H1 (cell line): ENCODE measurements at regions not wholly inside any gene's neighbourhood (a gene's known extent, or its start where the extent isn't known, plus 50 kb on each side); places are given as distances from the start of the nearest gene placed in this dataset.

Experiments used
- CTCF ChIA-PET: fragments of 300-600 bp; sonication (Branson Sonifier 250); formaldehyde crosslinking; loops from one replicate; lab custom pipeline; 2021; ENCODE audit not compliant: partially characterized antibody; lab: Charles Lee
- POLR2A ChIA-PET: fragments of 300-600 bp; sonication (Branson Sonifier 250); formaldehyde crosslinking; loops from one replicate; lab custom pipeline; 2021; ENCODE audit warnings: inconsistent platforms; ENCODE audit not compliant: partially characterized antibody; lab: Charles Lee
- DNase-seq, 2 experiments: peaks; one replicate each; pipeline versions ENCODE4 v3.0.0 to v3.0.0-alpha.2; 2010 to 2022; ENCODE audit warnings: low spot score in 2 of 2, low read depth in 1 of 2, mixed read lengths in 1 of 2
- FAIRE-seq: peaks from 2 replicates; lab custom pipeline; 2011; peaks lifted over from hg19 to GRCh38; lab: Jason Lieb, UNC
- H2AFZ ChIP-seq: 2 replicates; pipeline ENCODE4 v1.8.1; 2012; ENCODE audit warnings: low read length, inconsistent platforms
- H2AK5ac ChIP-seq: 2 replicates; pipeline ENCODE4 v1.6.1; 2013; ENCODE audit warnings: low read depth, low read length
- H2BK120ac ChIP-seq: replicated peaks from 2 replicates; pipeline ENCODE3; 2013; ENCODE audit warnings: low read depth, low read length, inconsistent platforms
- H2BK12ac ChIP-seq: 2 replicates; pipeline ENCODE4 v1.6.1; 2013; ENCODE audit warnings: low read depth, low read length
- H2BK15ac ChIP-seq: 2 replicates; pipeline ENCODE4 v1.6.1; 2013; ENCODE audit warnings: low read length
- H2BK20ac ChIP-seq: 2 replicates; pipeline ENCODE4 v1.6.1; 2013; ENCODE audit warnings: low read length
- H2BK5ac ChIP-seq: 2 replicates; pipeline ENCODE4 v1.6.1; 2013; ENCODE audit warnings: low read depth, low read length
- H3K14ac ChIP-seq: 2 replicates; pipeline ENCODE4 v1.6.1; 2013; ENCODE audit warnings: inconsistent platforms; ENCODE audit not compliant: insufficient read length
- H3K18ac ChIP-seq: 2 replicates; pipeline ENCODE4 v1.6.1; 2013; ENCODE audit warnings: low read length; ENCODE audit errors: extremely low read depth
- H3K23ac ChIP-seq: 2 replicates; pipeline ENCODE4 v1.6.1; 2013; ENCODE audit warnings: inconsistent platforms; ENCODE audit not compliant: insufficient read length
- H3K23me2 ChIP-seq: 2 replicates; pipeline ENCODE4 v1.6.1; 2013; ENCODE audit warnings: low read depth, low read length
- H3K27ac ChIP-seq: 2 replicates; pipeline ENCODE4 v1.6.1; 2011; ENCODE audit warnings: low read depth, low read length, inconsistent platforms
- H3K27me3 ChIP-seq, 4 experiments: replicated peaks in 1 of 4; 1 replicate in 1 of 4; 2 replicates in 3 of 4; pipeline versions ENCODE4 v1.6.1 to v1.8.1; 2011 to 2013; ENCODE audit warnings: low read length in 3 of 4, mild to moderate bottlenecking in 3 of 4, inconsistent platforms in 2 of 4, mixed read lengths in 2 of 4, moderate library complexity in 1 of 4; ENCODE audit not compliant: control insufficient read depth in 3 of 4, insufficient read depth in 3 of 4; ENCODE audit errors: extremely low read depth in 1 of 4
- H3K36me3 ChIP-seq, 4 experiments: 2 replicates each; pipeline versions ENCODE4 v1.6.1 to v1.8.1; 2011 to 2013; ENCODE audit warnings: mild to moderate bottlenecking in 4 of 4, low read length in 3 of 4, moderate library complexity in 2 of 4, control low read depth in 1 of 4, inconsistent platforms in 1 of 4; ENCODE audit not compliant: insufficient read depth in 4 of 4, control insufficient read depth in 2 of 4
- H3K4ac ChIP-seq: replicated peaks from 2 replicates; pipeline ENCODE3; 2013; ENCODE audit warnings: low read length, low read depth, mixed read lengths, inconsistent platforms; ENCODE audit not compliant: insufficient read length
- H3K4me1 ChIP-seq, 4 experiments: replicated peaks in 1 of 4; 1 replicate in 1 of 4; 2 replicates in 3 of 4; pipeline versions ENCODE4 v1.6.1 to v1.8.1; 2011 to 2013; ENCODE audit warnings: low read length in 3 of 4, inconsistent platforms in 2 of 4, mixed read lengths in 1 of 4; ENCODE audit not compliant: insufficient read depth in 4 of 4, control insufficient read depth in 3 of 4
- H3K4me2 ChIP-seq, 2 experiments: 2 replicates each; pipeline versions ENCODE4 v1.6.1 to v1.8.1; 2011 to 2013; ENCODE audit warnings: low read depth in 2 of 2, low read length in 2 of 2, control low read depth in 1 of 2, inconsistent platforms in 1 of 2, mild to moderate bottlenecking in 1 of 2; ENCODE audit not compliant: insufficient read depth in 1 of 2
- H3K4me3 ChIP-seq, 4 experiments: fragments of 200-600, 300-600 bp in 1 of 4; sonication (generic), shearing (Covaris generic), sonication (Bioruptor Twin) in 1 of 4; 2 replicates each; pipeline versions ENCODE4 v1.5.1 to v1.8.1; 2011 to 2016; ENCODE audit warnings: low read length in 4 of 4, low read depth in 3 of 4, control low read depth in 2 of 4, inconsistent platforms in 2 of 4, mild to moderate bottlenecking in 2 of 4, mixed read lengths in 1 of 4, moderate library complexity in 1 of 4; ENCODE audit not compliant: insufficient read depth in 2 of 4; ENCODE audit errors: extremely low read depth in 1 of 4
- H3K56ac ChIP-seq: replicated peaks from 2 replicates; pipeline ENCODE3; 2013; ENCODE audit warnings: low read depth, mild to moderate bottlenecking, mixed read lengths, low read length, inconsistent platforms; ENCODE audit not compliant: insufficient read length
- H3K79me1 ChIP-seq: 2 replicates; pipeline ENCODE4 v1.6.1; 2013; ENCODE audit warnings: low read depth, low read length, control low read depth
- H3K79me2 ChIP-seq, 2 experiments: 2 replicates each; pipeline versions ENCODE4 v1.6.1 to v1.8.1; 2012 to 2013; ENCODE audit warnings: low read length in 2 of 2, mild to moderate bottlenecking in 2 of 2, inconsistent platforms in 1 of 2; ENCODE audit not compliant: insufficient read depth in 2 of 2, control insufficient read depth in 1 of 2
- H3K9ac ChIP-seq, 4 experiments: replicated peaks in 1 of 4; 1 replicate in 1 of 4; 2 replicates in 3 of 4; pipeline versions ENCODE4 v1.6.1 to v1.8.1; 2011 to 2013; ENCODE audit warnings: low read depth in 3 of 4, low read length in 3 of 4, control low read depth in 2 of 4, mild to moderate bottlenecking in 2 of 4, moderate library complexity in 2 of 4, inconsistent platforms in 1 of 4; ENCODE audit errors: extremely low read depth in 1 of 4
- H3K9me3 ChIP-seq, 2 experiments: 2 replicates each; pipeline versions ENCODE4 v1.6.1 to v1.8.1; 2012 to 2013; ENCODE audit warnings: mild to moderate bottlenecking in 2 of 2, moderate library complexity in 2 of 2, control low read depth in 1 of 2, inconsistent platforms in 1 of 2, low read depth in 1 of 2, low read length in 1 of 2, mixed read lengths in 1 of 2; ENCODE audit not compliant: insufficient read depth in 2 of 2
- H4K20me1 ChIP-seq, 2 experiments: replicated peaks in 1 of 2; 2 replicates each; pipeline versions ENCODE3 to v1.8.1; 2011 to 2013; ENCODE audit warnings: inconsistent platforms in 2 of 2, low read length in 2 of 2, mild to moderate bottlenecking in 1 of 2; ENCODE audit not compliant: insufficient read depth in 2 of 2, control insufficient read depth in 1 of 2
- H4K5ac ChIP-seq: 2 replicates; pipeline ENCODE4 v1.6.1; 2013; ENCODE audit warnings: low read length, low read depth, mixed read lengths, inconsistent platforms; ENCODE audit not compliant: insufficient read length
- H4K8ac ChIP-seq: 2 replicates; pipeline ENCODE4 v1.8.0; 2013; ENCODE audit warnings: mild to moderate bottlenecking, moderate library complexity, low read length, inconsistent platforms; ENCODE audit not compliant: insufficient read depth; ENCODE audit errors: extremely low read depth
- H4K91ac ChIP-seq: replicated peaks from 2 replicates; pipeline ENCODE3; 2013; ENCODE audit warnings: low read length, mixed read lengths, inconsistent platforms; ENCODE audit not compliant: insufficient read length
- BACH1 ChIP-seq: IDR thresholded peaks from 2 replicates; pipeline ENCODE4 v1.6.1; 2012; ENCODE audit warnings: low read length, improper control_type of control experiment
- BCL11A ChIP-seq, 2 experiments: IDR thresholded peaks; one replicate each; pipeline ENCODE4 v1.6.1; 2011; ENCODE audit warnings: low read depth in 2 of 2, low read length in 2 of 2, mild to moderate bottlenecking in 2 of 2
- BRCA1 ChIP-seq: IDR thresholded peaks from 2 replicates; pipeline ENCODE4 v1.6.1; 2012; ENCODE audit warnings: low read depth, low read length, improper control_type of control experiment
- CHD2 ChIP-seq: IDR thresholded peaks from 2 replicates; pipeline ENCODE4 v1.6.1; 2012; ENCODE audit warnings: low read length, improper control_type of control experiment
- EGR1 ChIP-seq: IDR thresholded peaks from 2 replicates; pipeline ENCODE4 v1.6.1; 2011; ENCODE audit warnings: low read depth, low read length, borderline replicate concordance
- EP300 ChIP-seq, 2 experiments: IDR thresholded peaks; 1 replicate in 1 of 2; 2 replicates in 1 of 2; pipeline ENCODE4 v1.6.1; 2011 to 2012; ENCODE audit warnings: low read depth in 2 of 2, low read length in 2 of 2, mild to moderate bottlenecking in 2 of 2, borderline replicate concordance in 1 of 2, inconsistent platforms in 1 of 2, moderate library complexity in 1 of 2
- EZH2 ChIP-seq: fragments of 200-600 bp; sonication (generic); IDR thresholded peaks from 2 replicates; pipeline ENCODE4 v1.7.1; 2012; ENCODE audit warnings: low read depth, mild to moderate bottlenecking, moderate library complexity, low read length, inconsistent platforms; ENCODE audit not compliant: severe bottlenecking
- GTF2F1 ChIP-seq: IDR thresholded peaks from 2 replicates; pipeline ENCODE4 v1.6.1; 2012; ENCODE audit warnings: low read depth, low read length, improper control_type of control experiment, borderline replicate concordance
- KDM4A ChIP-seq: IDR thresholded peaks from one replicate; pipeline ENCODE4 v1.7.1; 2012; ENCODE audit warnings: low read depth, mild to moderate bottlenecking, moderate library complexity, low read length, inconsistent platforms; ENCODE audit not compliant: severe bottlenecking
- KDM5A ChIP-seq: fragments of 200-600 bp; IDR thresholded peaks from 2 replicates; pipeline ENCODE4 v1.7.1; 2012; ENCODE audit warnings: mild to moderate bottlenecking, low read length, inconsistent platforms, mixed read lengths
- MAFK ChIP-seq: IDR thresholded peaks from 2 replicates; pipeline ENCODE4 v1.6.1; 2012; ENCODE audit warnings: low read depth, mild to moderate bottlenecking, improper control_type of control experiment, low read length
- RXRA ChIP-seq: IDR thresholded peaks from 2 replicates; pipeline ENCODE4 v1.6.1; 2011; ENCODE audit warnings: low read depth, mild to moderate bottlenecking, low read length, moderate library complexity; ENCODE audit not compliant: insufficient read depth
- SIX5 ChIP-seq: IDR thresholded peaks from 2 replicates; pipeline ENCODE4 v1.6.1; 2011; ENCODE audit warnings: mild to moderate bottlenecking, low read depth, low read length
- SP2 ChIP-seq: IDR thresholded peaks from 2 replicates; pipeline ENCODE4 v1.6.1; 2012; ENCODE audit warnings: mild to moderate bottlenecking, low read length, inconsistent platforms
- TAF7 ChIP-seq: optimal IDR thresholded peaks from 2 replicates; pipeline ENCODE3; 2011; ENCODE audit warnings: low read depth, mild to moderate bottlenecking, inconsistent platforms, low read length, moderate library complexity, borderline replicate concordance
- WGBS, 2 experiments: shearing (Covaris generic) in 1 of 2; methylation state at CpG; one replicate each; pipeline versions ENCODE4 v1.1.6 to v1.1.7; 2013 to 2015; ENCODE audit warnings: low lambda C conversion rate in 2 of 2, mixed read lengths in 2 of 2, inconsistent platforms in 1 of 2, low coverage in 1 of 2, missing lambda C conversion rate in 1 of 2; ENCODE audit not compliant: insufficient replicate concordance in 2 of 2, insufficient coverage in 1 of 2, insufficient read length in 1 of 2; ENCODE audit errors: extremely low coverage in 1 of 2, missing lambda C conversion rate in 1 of 2; 5-methylcytosine and 5-hydroxymethylcytosine counted together

- H3K56ac ChIP-seq: no peak overlapping the region
- no peaks in the 10 kb centered on the region for H3K79me2 ChIP-seq
- no peak overlapping the region for H3K18ac ChIP-seq
- H2BK5ac ChIP-seq: no peak overlapping the region
- no peak overlapping the region for H4K91ac ChIP-seq
- H2BK12ac ChIP-seq: no peak overlapping the region
- no peak overlapping the region for H2AK5ac ChIP-seq
- H2AFZ ChIP-seq: no peak overlapping the region
- H3K36me3 ChIP-seq: no peaks in the 10 kb centered on the region
- FAIRE-seq (no peak), DNase-seq (no peak)
- H3K14ac ChIP-seq: no peak overlapping the region
- H4K20me1 ChIP-seq: peaks cover 0 to 2% of the 10 kb centered on the region in 2 experiments
- H2BK20ac ChIP-seq: no peak overlapping the region
- ChIA-PET CTCF (interaction anchor here (0.8 to 1.4 kb wide), 2 partner anchors 10 to 203 kb away, joined by 3 to 4 read pairs; no protein-coding TSS in a partner anchor), POLR2A (no interaction called here)
- H3K4me2 ChIP-seq: no peak overlapping the region
- H3K4me1 ChIP-seq: peaks cover 0 to 5% (median 1%) of the 10 kb centered on the region in 4 experiments; a peak in 2 of 7 replicates
- H2BK120ac ChIP-seq: no peak overlapping the region
- no peak overlapping the region for H2BK15ac ChIP-seq
- H3K27ac ChIP-seq: no peak overlapping the region
- 87% methylated on average over 9 of the region's 9 CpGs; no CpG with 5 or more reads in 1 of the 2 experiments for WGBS, 2 experiments
- H3K79me1 ChIP-seq: no peaks in the 10 kb centered on the region
- H3K23ac ChIP-seq: no peak overlapping the region
- H3K4ac ChIP-seq: no peak overlapping the region
- H4K5ac ChIP-seq: no peak overlapping the region
- H3K27me3 ChIP-seq: no peaks in the 10 kb centered on the region
- no peak overlapping the region for H3K4me3 ChIP-seq
- no peak overlapping the region for H4K8ac ChIP-seq
- H3K9ac ChIP-seq: no peak overlapping the region
- no peaks in the 10 kb centered on the region for H3K9me3 ChIP-seq
- no peaks in the 10 kb centered on the region for H3K23me2 ChIP-seq
- no peak for TF ChIP-seq CHD2
- TF ChIP-seq RXRA: no peak
- TF ChIP-seq EGR1: no peak
- no peak for TF ChIP-seq MAFK
- no peak for TF ChIP-seq TAF7
- TF ChIP-seq BCL11A (IDR thresholded peaks at IDR 0.05; ENCODE audit: low read depth in 2 of 2, low read length in 2 of 2): no peak
- TF ChIP-seq GTF2F1: no peak
- TF ChIP-seq KDM4A: no peak
- TF ChIP-seq EP300 (IDR thresholded peaks at IDR 0.05; ENCODE audit: borderline replicate concordance in 1 of 2, low read depth in 2 of 2, low read length in 2 of 2): no peak
- no peak for TF ChIP-seq SP2
- TF ChIP-seq BACH1: no peak
- TF ChIP-seq SIX5: no peak
- no peak for TF ChIP-seq EZH2
- no peak for TF ChIP-seq BRCA1
- no peak for TF ChIP-seq KDM5A
These were observed 71.4 kb downstream of the DACT2 start for GRCh38 chr6:168248148-168248620.
